GM19023 (cell line): ENCODE measurements at regions not wholly inside any gene's neighbourhood (a gene's known extent, or its start where the extent isn't known, plus 50 kb on each side); places are given as distances from the start of the nearest gene placed in this dataset.
A peak's percentile ranks its signal among the peaks of the same experiment; 100 is the strongest.

Experiments used
- ATAC-seq: cut with Tn5 transposase; IDR thresholded peaks from one replicate; pipeline ENCODE4 v1.9.1; 2021; ENCODE audit warnings: mild to moderate bottlenecking, moderate library complexity; ENCODE audit not compliant: unreplicated experiment

DNA sequence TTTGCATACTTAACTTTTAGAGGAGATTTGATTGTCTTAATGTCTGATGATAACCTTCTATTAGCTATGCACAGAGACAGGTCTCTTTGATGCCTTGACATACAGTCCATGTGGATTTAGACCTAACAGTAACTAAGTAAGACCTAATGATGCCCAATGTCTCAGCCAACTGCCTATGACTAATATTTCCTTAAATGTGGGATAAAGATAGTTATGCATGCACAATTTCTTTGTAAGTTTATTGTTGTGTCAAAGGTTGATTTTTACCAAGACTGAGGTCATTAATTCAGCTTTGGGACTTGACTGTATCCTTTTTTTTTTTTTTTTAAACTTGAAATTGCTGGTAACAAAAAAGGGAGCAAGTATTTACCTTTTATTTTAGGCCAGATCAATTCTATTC, 450.0 kb downstream of the HAO1 start:
- ATAC-seq = no peak

DNA sequence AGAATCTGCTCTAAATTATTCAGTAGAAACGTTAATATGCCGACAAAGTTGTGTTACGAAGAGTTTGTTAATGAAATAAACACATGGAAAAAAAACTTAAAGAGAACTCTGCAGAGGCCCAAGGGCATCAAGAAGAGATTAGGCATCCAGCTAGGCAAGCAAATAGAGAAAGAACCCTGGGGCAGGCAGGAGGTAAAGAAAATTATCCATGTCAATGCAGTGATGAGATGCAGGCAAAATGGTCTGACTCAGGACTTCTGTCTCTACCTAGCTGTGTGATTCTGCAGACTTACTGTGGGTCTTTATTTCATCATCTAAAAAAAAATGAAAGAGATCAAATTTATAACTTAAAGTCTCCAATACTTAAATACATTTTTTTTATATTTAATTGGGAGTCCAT, 448.0 kb downstream of the HAO1 start:
- ATAC-seq = no peak

DNA sequence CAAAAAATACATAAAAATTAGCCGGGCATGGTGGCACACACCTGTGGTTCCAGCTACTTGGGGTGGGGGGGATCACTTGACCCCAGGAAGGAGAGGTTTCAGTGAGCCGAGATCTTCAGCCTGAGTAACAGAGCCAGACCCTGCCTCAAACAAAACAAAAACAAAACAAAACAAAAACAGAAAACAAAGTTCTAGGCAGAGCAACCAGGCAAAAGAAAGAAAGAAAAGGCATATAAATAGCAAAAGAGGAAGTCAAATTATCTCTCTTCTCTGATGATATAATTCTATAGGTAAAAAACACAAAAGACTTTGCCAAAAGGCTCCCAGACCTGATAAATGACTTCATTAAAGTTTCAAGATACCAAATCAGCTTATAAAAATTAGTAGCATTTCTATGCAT, 446.9 kb downstream of the HAO1 start:
- no peak for ATAC-seq

DNA sequence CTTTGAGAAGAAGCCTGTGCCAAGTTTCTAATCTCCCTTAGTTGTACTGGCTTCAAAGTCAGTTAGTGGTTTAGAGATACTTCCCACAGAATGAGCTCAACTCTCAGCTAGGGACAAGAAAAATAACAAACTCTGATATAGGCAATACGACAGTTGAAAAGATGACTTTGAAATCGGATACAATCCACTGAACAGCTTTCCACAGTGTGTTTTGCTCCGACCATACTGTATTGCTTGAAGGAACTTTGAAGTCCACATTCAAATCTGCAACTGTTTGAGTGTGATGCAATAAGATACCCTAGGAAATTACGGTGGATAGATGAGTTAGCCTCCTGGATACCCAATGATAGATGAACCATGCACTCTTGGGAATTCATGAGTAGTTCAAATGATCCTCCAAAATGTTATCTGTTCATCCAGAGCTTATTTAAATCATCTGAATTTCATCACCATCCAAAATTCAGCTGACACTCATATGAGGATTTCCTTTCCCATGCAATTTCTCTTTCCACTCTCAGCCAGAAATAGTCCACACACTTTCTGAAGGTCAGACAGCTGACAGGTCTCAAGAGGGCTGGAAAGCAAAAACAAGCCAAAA, 443.8 kb downstream of the HAO1 start:
- ATAC-seq = no peak

DNA sequence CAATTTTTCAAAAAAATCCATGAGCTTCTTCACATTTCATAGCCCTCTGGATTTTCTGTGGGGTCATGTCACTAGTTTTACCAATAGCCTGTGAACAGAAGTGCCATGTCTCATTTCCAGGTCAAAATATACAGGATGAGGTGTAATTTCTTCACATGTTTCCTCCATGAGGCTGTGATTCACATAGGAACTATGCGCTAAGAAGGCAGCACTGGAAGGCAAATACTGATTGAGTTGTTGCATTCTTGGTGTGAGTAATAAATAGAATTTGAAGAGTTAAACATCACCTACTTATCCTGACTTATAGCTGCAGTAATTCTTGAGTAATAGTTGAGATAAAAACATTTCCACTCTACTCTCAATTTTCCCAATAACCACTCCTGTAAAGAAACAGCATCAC, 442.3 kb downstream of the HAO1 start:
- ATAC-seq = no peak

DNA sequence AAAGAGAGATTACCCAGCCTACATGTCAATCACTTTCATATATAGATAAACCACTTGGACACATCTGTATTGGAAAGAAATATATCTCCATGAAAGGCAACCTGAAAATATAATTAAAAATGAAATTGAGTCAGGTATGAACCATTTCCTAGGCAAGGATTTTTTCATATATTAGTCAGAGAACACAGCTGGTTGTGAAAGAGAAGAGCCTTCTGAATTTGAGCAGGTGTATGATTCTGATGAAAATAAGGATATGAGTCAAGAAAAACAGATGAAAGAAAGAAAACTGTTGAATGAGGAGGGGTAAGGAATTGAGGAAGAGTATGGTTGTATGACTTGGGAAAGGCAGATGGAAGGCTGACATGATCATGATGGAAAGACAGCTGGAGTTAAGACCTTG, 441.1 kb downstream of the HAO1 start:
- ATAC-seq = no peak

DNA sequence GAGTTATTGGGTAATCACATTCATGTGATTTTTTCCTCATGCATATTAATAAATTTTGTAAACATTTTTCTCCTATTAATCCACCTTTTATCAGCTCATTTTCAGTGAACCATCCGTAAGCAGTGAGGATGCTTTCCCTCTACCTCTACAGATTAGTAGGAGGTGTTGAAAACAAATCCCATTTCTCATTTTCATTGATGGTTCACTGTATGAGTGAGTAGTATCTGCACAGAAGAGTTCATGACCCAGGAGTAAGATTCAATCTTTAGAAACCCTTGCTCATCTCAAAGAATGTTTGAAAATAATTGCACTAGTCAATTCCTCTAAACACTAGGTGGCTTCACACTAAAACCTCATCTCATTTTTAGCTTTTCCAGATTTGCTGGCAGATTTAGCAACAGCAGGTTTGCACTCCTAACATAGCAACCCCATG, 440.0 kb downstream of the HAO1 start:
- no peak for ATAC-seq

DNA sequence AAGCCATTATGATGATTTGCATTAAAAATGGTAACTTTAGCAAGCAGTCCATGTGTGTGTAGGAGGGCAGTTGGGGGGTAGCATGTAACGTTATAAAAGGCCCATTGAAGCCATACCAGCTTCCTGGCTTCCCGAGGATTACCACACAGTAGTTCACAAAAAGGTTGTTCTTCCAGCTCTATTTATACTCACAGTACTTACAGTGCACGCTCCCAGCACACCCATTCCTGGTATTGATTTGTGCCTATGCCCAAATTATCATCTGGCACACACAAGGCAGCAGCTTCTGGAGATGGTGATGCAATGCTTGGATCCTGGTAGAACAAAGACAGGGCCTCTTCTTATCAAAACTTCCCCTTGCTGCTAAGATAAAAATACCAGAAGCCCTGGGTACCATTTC, 436.8 kb downstream of the HAO1 start:
- ATAC-seq = no peak

DNA sequence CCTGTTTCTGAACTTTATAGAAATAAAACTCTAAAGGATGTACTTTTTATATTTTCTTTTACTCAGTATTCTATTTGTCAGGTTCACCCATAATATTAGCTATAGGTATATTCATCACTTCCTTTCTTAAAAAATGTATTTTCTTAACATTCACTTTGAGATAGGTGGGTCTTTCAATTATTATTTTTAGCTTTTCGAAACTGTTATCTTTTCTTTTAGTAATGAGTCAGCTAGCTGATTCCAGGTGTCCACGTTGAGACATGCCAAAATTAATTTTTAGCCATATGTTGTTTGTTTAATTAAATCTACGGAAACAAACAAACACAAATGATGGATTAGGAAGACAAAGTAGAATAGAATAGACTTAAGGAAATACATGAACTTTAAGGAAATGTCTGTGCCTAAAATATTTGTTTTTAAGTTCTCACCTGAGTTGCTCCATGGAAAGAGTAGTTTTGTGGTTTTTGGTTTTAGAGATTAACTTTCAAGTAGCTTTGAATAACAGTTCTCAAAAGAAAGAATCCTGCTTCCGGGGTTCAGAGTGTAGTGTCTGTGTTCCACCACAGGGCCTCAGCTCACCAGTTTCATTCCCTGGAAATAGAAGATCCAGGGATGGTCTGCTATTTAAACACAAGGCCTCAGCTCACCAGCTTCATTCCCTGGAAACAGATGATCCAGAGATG, 435.0 kb downstream of the HAO1 start:
- peak; percentile 51 for ATAC-seq

DNA sequence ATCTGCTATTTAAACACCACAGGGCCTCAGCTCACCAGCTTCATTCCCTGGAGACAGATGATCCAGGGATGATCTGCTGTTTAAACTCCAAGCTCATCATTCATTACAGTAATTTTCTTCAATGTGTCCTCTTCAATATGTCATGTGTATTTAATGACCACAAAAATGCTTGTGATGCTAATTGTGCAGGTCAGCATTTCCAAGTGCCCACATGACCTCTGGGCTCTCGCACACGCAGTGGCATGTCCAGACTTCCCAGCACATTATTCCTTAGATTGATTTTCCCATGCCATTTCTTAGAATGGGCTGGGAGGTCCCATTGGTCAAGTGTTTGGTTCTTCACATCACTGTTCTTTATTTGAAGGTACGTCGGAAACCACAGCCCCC, 434.4 kb downstream of the HAO1 start:
- ATAC-seq = peak; percentile 9

DNA sequence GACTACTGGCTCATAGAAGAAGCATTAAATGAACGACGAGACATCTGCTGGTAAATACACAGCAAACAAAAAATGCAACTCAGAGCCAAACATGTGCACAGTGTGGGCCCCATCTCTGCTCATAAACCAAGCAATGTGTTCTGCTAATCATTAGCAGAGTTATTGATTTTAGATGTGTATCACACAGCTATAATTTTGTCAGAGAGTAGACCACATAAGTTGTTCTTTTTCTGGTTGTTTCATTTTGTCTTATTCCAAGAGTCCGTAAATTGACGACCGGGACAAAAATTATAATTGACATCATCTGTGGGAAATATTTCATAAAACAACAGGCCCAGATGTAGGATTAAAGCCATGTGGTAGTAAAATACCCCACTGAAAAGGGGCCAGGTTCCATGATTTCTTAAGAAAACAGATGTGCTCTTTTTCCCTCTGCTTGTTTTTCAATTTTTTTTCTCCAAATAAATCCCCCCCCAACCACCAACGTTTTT, 423.6 kb downstream of the HAO1 start:
- ATAC-seq = no peak

DNA sequence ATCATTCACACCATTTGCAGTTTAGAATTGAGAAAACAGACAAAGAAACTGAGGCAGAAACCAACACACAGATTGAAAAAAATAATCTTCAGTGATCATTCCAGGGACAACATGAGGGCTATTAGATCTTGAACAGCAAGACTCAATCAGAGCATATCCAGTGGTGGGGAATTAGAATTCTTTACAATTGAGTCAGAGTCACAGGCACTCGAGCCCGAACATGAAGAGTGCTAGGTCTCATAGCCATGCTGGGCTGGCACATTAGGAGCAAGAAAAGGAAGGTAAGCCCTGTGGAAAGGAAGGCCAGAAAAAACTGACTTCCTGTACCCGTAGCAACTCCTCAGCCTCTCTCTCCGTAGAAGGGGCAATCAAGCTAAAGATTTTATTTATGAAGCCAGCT, 419.9 kb downstream of the HAO1 start:
- no peak for ATAC-seq

DNA sequence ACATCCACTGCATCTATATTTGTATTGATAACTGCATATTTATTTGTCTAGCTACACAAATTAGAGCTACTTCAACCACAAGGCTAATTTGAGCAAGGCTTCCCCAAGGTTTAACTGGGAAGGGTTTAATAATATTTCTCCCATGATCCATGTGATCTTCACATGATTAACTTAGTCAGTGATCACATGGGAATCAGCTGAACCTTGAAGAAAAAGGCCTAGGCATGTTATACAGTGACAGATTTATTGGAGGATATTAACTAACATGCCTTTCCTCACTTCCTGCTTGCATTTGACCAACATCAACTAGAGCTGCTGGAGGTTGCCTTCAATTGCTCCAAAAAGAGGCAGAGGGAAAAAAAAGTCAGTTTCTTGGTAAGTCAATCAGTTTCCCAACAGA, 417.0 kb downstream of the HAO1 start:
- no peak for ATAC-seq

DNA sequence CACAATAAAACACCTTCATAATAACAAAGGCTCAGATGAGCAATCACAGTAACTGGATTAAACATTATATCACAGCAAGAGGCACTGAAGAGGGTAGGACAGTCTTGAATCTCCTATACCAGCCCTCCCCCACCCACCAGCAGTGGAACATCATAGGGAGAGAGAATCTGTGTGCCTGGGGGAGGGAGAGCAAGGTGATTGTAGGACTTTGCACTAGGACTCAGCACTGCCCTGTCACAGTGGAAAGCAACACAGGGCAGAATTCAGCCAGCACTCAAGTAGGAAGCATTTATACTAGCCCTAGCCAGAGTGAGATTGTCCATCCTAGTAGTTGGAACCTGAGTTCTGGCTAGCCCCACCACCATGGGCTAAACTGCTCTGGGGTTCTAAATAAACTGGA, 400.2 kb downstream of the HAO1 start:
- no peak for ATAC-seq

DNA sequence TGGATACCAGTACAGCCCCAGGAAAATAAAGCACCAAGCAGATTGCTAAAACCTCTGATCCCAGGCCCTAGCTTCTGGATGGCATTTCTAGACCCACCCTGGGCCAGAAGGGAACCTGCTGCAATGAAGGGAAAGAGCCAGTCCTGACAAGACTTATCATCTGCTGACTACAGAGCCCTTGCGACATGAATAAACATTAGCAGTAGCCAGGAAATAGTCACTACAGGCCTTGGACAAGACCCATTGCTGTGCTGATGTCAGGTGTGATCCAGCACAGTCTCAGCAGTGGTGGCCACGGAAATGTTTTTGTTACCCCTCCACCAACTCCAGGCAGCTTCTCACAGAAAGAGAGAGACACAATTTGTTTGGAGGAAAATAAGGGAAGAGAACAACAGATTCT, 399.3 kb downstream of the HAO1 start:
- ATAC-seq = no peak

DNA sequence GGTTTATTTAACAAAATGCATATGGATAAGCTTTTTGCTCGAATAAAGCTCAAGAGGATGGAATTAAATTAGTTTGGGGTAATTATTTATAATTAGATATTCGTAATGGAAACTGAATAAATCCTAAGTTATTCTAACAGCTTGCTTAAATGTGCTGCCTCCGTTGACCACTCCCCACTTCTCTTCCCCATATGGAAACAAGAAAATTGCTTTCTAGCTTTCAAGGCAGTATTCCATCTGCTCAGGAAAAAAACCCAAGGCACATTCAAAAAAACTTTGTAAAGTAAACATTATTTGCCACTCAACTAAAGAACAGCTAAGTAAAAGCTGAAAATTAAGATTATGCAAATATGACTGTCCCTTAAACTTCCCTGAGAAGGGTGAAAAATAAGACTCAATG, 369.2 kb downstream of the HAO1 start:
- no peak for ATAC-seq

DNA sequence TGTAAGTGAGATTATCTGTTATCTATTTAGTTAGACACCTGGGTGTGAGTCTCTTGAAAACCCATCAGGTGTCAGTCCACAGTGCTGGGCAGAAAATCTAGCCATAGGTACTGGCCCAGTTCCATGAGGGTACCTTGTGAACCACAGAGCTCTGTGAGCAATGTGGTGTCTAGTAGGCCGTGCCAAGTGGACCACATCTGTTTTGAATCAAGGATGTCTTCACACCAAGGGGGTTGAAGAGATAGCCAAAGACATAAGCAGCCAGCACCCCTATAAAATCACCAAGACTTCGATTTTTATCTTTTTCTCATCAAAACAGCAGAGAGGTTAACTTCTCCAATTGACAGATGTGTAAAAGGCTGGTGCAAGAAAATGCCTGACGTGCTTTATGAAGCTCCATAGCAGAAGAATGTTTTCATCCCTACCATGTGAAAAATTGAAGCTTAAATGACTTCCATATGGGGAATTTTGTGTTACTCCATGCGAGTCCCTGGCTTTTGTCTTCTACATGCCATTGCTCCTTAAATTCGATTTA, 368.7 kb downstream of the HAO1 start:
- ATAC-seq = no peak

DNA sequence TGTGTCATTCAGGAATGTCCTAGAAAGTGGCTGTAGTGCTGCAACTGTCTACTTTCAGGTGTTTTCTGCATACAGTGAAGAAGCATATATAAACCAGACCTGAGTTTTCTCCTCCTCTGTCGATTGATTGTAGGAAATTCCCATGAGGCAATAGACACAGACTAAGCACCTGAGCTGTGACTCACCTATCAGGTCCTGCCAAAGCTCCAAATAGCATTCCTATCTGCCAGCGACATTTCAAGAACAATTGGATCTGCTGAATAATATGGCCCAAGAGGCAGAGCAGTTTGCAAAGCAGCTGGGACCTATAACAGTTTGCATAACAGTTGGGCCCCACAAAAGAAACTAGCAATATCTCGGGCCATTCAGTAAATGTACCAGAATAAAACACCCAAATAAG, 360.4 kb downstream of the HAO1 start:
- no peak for ATAC-seq

DNA sequence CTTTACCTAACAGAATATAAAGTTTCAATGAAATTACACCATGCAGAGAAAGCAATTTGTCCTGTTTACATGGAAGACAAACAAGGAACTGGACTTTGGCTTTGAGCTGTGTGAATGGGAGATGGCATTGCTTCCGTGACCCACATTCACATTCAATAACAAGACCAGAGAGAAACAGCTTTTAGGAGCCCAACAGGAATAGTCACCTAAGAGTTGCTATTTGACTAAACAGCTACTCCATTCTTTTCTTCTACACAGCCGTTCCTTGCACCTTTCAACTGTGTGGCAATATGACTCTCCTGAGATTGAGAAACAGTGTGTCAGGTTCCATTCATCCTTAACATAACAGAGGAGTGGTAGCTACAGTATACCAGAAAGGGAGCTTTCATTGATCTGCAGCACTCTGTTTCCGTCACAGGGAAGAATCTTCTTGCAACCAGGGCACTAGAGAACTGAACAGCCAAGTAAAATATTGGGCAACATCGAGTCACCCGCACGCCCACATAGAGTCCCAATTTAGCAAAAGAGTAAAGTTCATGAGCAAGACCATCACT, 355.1 kb downstream of the HAO1 start:
- ATAC-seq = no peak

DNA sequence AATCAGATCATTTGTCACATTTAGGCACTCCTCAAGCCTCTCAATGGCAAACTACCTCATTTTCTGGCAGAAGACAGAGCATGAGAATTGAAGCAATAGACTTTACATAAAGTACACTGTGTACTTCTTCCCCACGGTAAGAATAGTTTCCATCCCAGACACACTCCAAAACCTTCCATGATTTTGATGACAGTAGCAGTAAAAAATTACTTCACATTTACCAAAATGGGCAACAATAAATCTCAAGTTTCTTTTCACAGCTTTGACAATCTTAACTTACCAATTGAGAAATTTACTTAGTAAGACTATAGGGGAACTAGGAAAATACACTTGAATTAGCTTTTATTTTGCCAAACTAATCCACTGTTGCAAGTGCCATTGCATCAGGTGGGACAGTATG, 353.8 kb downstream of the HAO1 start:
- no peak for ATAC-seq

DNA sequence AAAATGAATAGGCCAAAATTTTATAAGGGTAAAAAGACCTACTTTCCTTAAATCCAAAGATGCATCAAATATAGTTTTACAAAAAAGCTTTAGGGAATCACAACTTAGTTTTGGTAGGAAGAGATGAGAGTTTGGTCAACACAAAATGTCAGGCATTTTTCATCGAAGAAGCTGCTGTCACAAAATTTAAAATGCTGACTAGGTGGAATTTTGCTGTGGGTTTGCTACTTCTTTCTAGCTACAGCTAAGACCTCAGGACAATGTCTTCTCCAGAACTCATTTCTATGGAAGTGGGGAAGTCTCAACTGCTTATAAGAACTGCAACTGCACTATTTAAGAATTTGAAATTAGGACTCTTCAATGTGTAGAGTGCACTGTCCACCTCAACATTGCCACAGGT, 351.1 kb downstream of the HAO1 start:
- no peak for ATAC-seq

DNA sequence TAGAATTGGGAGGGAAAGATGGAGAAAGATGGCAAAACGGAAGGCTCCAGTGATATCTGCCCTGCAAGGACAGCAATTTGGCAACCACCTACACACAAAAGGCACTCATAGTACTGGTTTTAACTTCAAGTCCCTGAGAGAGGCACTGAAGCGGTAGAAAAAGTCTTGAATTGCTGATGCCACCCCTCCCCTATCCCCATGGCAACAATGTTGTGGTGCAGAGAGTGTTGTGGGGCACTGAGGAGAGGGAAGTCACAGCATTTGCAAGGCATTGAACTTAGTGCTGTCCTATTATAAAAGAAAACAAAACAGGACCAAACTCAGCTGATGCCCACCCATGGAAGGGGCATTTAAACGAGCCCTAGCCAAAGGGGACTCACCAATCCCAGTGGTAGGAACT, 343.7 kb downstream of the HAO1 start:
- no peak for ATAC-seq
